PC-3 (cell line): ENCODE measurements at regions not wholly inside any gene's neighbourhood (a gene's known extent, or its start where the extent isn't known, plus 50 kb on each side); places are given as distances from the start of the nearest gene placed in this dataset.

Experiments used
- ATAC-seq: fragments of 200-7000 bp; cut with Tn5 transposase; 2 replicates; pipeline ENCODE4 v1.9.1; 2020; ENCODE audit warnings: mild to moderate bottlenecking, moderate library complexity
- BruUV-seq: library from RNA; stranded (reverse); fragments of 400-500 nt; replicated peaks from 2 replicates; lab custom pipeline; 2021; lab: Mats Ljungman, UMichigan
- CTCF ChIA-PET: fragments of 300-600 bp; sonication (Branson Sonifier 250); formaldehyde crosslinking; loops from one replicate; lab custom pipeline; 2022; ENCODE audit warnings: antibody characterized with exemption; lab: Charles Lee
- POLR2A ChIA-PET: fragments of 300-600 bp; sonication (Branson Sonifier 250); formaldehyde crosslinking; loops from one replicate; lab custom pipeline; 2022; ENCODE audit warnings: antibody characterized with exemption; ENCODE audit not compliant: unreplicated experiment; lab: Charles Lee
- DNase-seq: peaks from one replicate; pipeline ENCODE4 v3.0.0-alpha.2; 2015
- H2AFZ ChIP-seq: fragments of 300-600 bp; sonication (generic); 2 replicates; pipeline ENCODE4 v1.6.0; 2016; ENCODE audit warnings: antibody characterized with exemption, low read length
- H3F3A ChIP-seq: fragments of 300-600 bp; sonication (generic); one replicate; pipeline ENCODE4 v1.6.0; 2017; ENCODE audit warnings: antibody characterized with exemption, low read length, control low read depth, mild to moderate bottlenecking; ENCODE audit not compliant: unreplicated experiment
- H3K27ac ChIP-seq: fragments of 300-600 bp; sonication (generic); 2 replicates; pipeline ENCODE4 v1.5.1; 2016; ENCODE audit warnings: mild to moderate bottlenecking, low read length
- H3K27me3 ChIP-seq: fragments of 300-600 bp; sonication (generic); 2 replicates; pipeline ENCODE4 v1.6.1; 2016; ENCODE audit warnings: low read length, mixed read lengths
- H3K36me3 ChIP-seq: fragments of 300-600 bp; sonication (generic); 2 replicates; pipeline ENCODE4 v1.6.1; 2016; ENCODE audit warnings: low read depth, mixed run types, low read length, mixed read lengths
- H3K4me1 ChIP-seq: fragments of 300-600 bp; sonication (generic); 2 replicates; pipeline ENCODE4 v1.5.1; 2016; ENCODE audit warnings: low read length; ENCODE audit not compliant: insufficient read depth
- H3K4me2 ChIP-seq: fragments of 300-600 bp; sonication (generic); 2 replicates; pipeline ENCODE4 v1.6.0; 2016; ENCODE audit warnings: low read length
- H3K4me3 ChIP-seq: fragments of 300-600 bp; sonication (generic); 2 replicates; pipeline ENCODE4 v1.5.1; 2016; ENCODE audit warnings: mild to moderate bottlenecking, low read length, mixed read lengths
- H3K79me2 ChIP-seq: fragments of 300-600 bp; sonication (generic); 2 replicates; pipeline ENCODE4 v1.6.1; 2017; ENCODE audit warnings: low read length, mixed read lengths
- H3K9ac ChIP-seq: fragments of 300-600 bp; sonication (generic); 2 replicates; pipeline ENCODE4 v1.6.0; 2016; ENCODE audit warnings: mild to moderate bottlenecking, low read length
- H3K9me2 ChIP-seq: fragments of 300-600 bp; sonication (generic); replicated peaks from 2 replicates; pipeline ENCODE4 v1.6.1; 2016; ENCODE audit warnings: mixed run types, low read length, mixed read lengths
- H3K9me3 ChIP-seq: fragments of 300-600 bp; sonication (generic); 2 replicates; pipeline ENCODE4 v1.6.1; 2016; ENCODE audit warnings: low read length, mixed read lengths
- H4K20me1 ChIP-seq: fragments of 300-600 bp; sonication (generic); 2 replicates; pipeline ENCODE4 v1.6.1; 2016; ENCODE audit warnings: low read length, mixed read lengths
- EZH2 ChIP-seq: fragments of 300-600 bp; sonication (generic); IDR thresholded peaks from one replicate; pipeline ENCODE4 v1.6.1; 2017; ENCODE audit warnings: antibody characterized with exemption, mild to moderate bottlenecking, low read length; ENCODE audit not compliant: unreplicated experiment
- EZH2phosphoT487 ChIP-seq: fragments of 300-600 bp; sonication (generic); IDR thresholded peaks from 2 replicates; pipeline ENCODE4 v1.6.1; 2018; ENCODE audit warnings: mild to moderate bottlenecking, antibody characterized with exemption, low read length, borderline replicate concordance
- intact Hi-C: fragments of 100-400 bp; cut with micrococcal nuclease; formaldehyde crosslinking; loops from 2 replicates; pipeline ENCODE4 v1.9.0; 2023
- TF ChIP-seq, protein P1 (sequence below): fragments of 300-600 bp; sonication (generic); conservative IDR thresholded peaks from 2 replicates; pipeline ENCODE4 v1.5.1; 2017; ENCODE audit warnings: antibody characterized with exemption, low read depth, mild to moderate bottlenecking, low read length

DNA sequence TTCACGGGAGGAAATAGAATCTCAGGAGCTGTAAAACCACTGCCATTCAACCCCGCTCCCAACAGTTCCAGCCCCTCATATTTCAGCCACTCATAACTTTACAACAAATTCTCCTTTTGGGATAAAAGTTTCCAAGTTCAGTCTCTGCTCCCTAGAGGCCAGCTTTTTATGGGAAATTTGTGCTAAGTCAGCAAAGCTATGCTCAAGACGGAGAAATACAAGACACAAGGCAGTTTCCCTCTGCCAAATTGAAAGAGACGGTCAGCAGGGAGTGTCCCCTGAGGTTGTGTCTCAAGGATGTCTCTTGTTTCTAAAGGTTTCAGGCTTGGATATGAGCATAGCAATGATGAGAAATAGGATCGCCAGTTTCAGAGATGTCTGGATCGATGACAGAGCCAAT, 608.6 kb downstream of the CCDC171 start:
- ChIA-PET POLR2A (no interaction called here), CTCF (no interaction called here)
- Histone ChIP-seq H3K9me2 (no peaks in the 10 kb centered on the region), H3K27ac (no peak overlapping the region), H3K9ac (no peak overlapping the region), H3K4me3 (no peak overlapping the region), H3K4me1 (no peaks in the 10 kb centered on the region), H3K79me2 (no peaks in the 10 kb centered on the region), H2AFZ (no peak overlapping the region), H4K20me1 (no peaks in the 10 kb centered on the region), H3K36me3 (no peaks in the 10 kb centered on the region), H3K27me3 (no peaks in the 10 kb centered on the region), H3F3A (no peaks in the 10 kb centered on the region), H3K4me2 (no peak overlapping the region), H3K9me3 (no peaks in the 10 kb centered on the region)
- TF ChIP-seq, protein P1, sequence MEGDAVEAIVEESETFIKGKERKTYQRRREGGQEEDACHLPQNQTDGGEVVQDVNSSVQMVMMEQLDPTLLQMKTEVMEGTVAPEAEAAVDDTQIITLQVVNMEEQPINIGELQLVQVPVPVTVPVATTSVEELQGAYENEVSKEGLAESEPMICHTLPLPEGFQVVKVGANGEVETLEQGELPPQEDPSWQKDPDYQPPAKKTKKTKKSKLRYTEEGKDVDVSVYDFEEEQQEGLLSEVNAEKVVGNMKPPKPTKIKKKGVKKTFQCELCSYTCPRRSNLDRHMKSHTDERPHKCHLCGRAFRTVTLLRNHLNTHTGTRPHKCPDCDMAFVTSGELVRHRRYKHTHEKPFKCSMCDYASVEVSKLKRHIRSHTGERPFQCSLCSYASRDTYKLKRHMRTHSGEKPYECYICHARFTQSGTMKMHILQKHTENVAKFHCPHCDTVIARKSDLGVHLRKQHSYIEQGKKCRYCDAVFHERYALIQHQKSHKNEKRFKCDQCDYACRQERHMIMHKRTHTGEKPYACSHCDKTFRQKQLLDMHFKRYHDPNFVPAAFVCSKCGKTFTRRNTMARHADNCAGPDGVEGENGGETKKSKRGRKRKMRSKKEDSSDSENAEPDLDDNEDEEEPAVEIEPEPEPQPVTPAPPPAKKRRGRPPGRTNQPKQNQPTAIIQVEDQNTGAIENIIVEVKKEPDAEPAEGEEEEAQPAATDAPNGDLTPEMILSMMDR = no peak
- no peak for TF ChIP-seq EZH2
- no peak for TF ChIP-seq EZH2phosphoT487
- BruUV-seq = no TSS peak
- ATAC-seq = no peak
- intact Hi-C loops = no loop called here
- no peak for DNase-seq

DNA sequence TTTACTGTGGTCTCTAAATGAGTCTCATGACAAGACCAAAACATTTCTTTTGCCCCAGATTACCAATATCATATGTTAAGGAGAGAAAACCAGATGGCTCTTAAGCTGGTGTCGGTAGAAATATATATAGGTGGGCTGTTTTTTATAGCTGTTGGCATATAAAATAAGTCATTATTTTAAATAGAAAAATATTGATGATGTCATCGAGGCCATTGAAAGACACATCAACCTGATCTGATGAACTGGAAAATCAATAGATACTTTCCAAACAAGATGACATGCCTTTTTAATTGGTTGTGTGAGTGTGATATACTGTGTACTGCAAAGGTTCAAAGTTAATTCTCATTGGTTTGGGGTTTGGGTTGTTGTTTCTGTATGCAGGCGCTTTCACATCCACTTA, 617.3 kb downstream of the CCDC171 start:
- ATAC-seq = no peak
- no peak overlapping the region for H2AFZ ChIP-seq
- no peaks in the 10 kb centered on the region for H3K9me2 ChIP-seq
- BruUV-seq = no TSS peak
- no peak overlapping the region for H3K4me2 ChIP-seq
- CTCF ChIA-PET = no interaction called here
- intact Hi-C loops = no loop called here
- no peaks in the 10 kb centered on the region for H3K36me3 ChIP-seq
- H3K79me2 ChIP-seq = no peaks in the 10 kb centered on the region
- no peaks in the 10 kb centered on the region for H3K9me3 ChIP-seq
- H3K9ac ChIP-seq = no peak overlapping the region
- no peak for TF ChIP-seq EZH2
- TF ChIP-seq, protein P1 = no peak
- TF ChIP-seq EZH2phosphoT487 = no peak
- H3K4me1 ChIP-seq = no peaks in the 10 kb centered on the region
- H3K4me3 ChIP-seq = no peak overlapping the region
- H3K27ac ChIP-seq = no peak overlapping the region
- no peak for DNase-seq
- POLR2A ChIA-PET = no interaction called here
- H3F3A ChIP-seq = no peaks in the 10 kb centered on the region
- no peaks in the 10 kb centered on the region for H4K20me1 ChIP-seq
- no peaks in the 10 kb centered on the region for H3K27me3 ChIP-seq

DNA sequence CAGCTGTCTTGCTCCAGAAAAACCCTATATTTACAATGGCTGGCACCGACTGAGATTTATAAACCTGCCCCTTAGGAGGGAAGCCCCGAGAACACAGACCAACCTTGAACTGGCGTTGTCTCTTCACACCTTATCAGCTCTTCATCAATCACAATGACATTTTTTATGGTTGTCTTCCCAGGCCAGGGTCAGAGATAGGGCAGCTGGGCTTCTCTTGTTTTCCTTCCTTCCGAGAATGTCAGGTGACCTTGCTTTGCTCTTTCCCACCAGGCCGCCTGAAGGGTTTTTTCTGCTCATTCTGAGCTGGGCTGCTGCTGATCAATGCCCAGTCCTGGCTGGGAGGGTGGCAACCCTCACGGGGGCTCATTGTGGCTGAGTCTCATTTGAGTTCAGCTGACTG, 619.1 kb downstream of the CCDC171 start:
- no peak overlapping the region for H3K9ac ChIP-seq
- ChIA-PET CTCF (no interaction called here), POLR2A (no interaction called here)
- no peaks in the 10 kb centered on the region for H3K9me2 ChIP-seq
- H3K4me1 ChIP-seq = no peaks in the 10 kb centered on the region
- H3K4me3 ChIP-seq = no peak overlapping the region
- no peak overlapping the region for H3K4me2 ChIP-seq
- no peaks in the 10 kb centered on the region for H3K9me3 ChIP-seq
- BruUV-seq = no TSS peak
- H2AFZ ChIP-seq = no peak overlapping the region
- no peaks in the 10 kb centered on the region for H4K20me1 ChIP-seq
- no peak for ATAC-seq
- H3K27ac ChIP-seq = no peak overlapping the region
- H3F3A ChIP-seq = no peaks in the 10 kb centered on the region
- no peaks in the 10 kb centered on the region for H3K27me3 ChIP-seq
- no peak for DNase-seq
- H3K36me3 ChIP-seq = no peaks in the 10 kb centered on the region
- intact Hi-C loops = no loop called here
- TF ChIP-seq EZH2phosphoT487 (no peak), EZH2 (no peak)
- TF ChIP-seq, protein P1 = no peak
- H3K79me2 ChIP-seq = no peaks in the 10 kb centered on the region
